ENCODE measurements at regions not wholly inside any gene's neighbourhood (a gene's known extent, or its start where the extent isn't known, plus 50 kb on each side); places are given as distances from the start of the nearest gene placed in this dataset.

- TF ChIP-seq CTCF (optimal IDR thresholded peaks at IDR 0.05 in 1 of 3, IDR thresholded peaks at IDR 0.05 in 1 of 3, conservative IDR thresholded peaks at IDR 0.05 in 1 of 3; ENCODE audit: extremely low read depth in 1 of 3, insufficient read depth in 2 of 3, low read length in 3 of 3) = no peak
- TF ChIP-seq EZH2 (IDR thresholded peaks at IDR 0.05; ENCODE audit: low read length) = no peak
Observed at GRCh38 chr10:57707300-57707658, 560.4 kb downstream of the IPMK start.

Data from keratinocyte (primary cell).